A172 (cell line): ENCODE measurements at regions not wholly inside any gene's neighbourhood (a gene's known extent, or its start where the extent isn't known, plus 50 kb on each side); places are given as distances from the start of the nearest gene placed in this dataset.
"Not testable (repeated sequence)": the region's sequence is repeated elsewhere in the genome, so short reads cannot be mapped to it uniquely, and the experiment has no call there.

ENCODE experiments used
- DNase-seq: peaks from one replicate; pipeline ENCODE4 v3.0.0-alpha.2; 2015; ENCODE audit warnings: low spot score

GRCh38 chr12:105878964-105879363, 259.8 kb downstream of the NUAK1 start:
- DNase-seq, result no peak

GRCh38 chr12:105880824-105881388, 257.8 kb downstream of the NUAK1 start:
- no peak for DNase-seq

GRCh38 chr12:105882404-105882803, 256.4 kb downstream of the NUAK1 start:
- DNase-seq, result no peak

GRCh38 chr12:105887131-105887530, 251.6 kb downstream of the NUAK1 start:
- DNase-seq, result no peak

GRCh38 chr12:105888696-105889095, 250.1 kb downstream of the NUAK1 start:
- DNase-seq, result no peak

- DNase-seq, result no peak
Observed at GRCh38 chr12:105892362-105892910, 246.3 kb downstream of the NUAK1 start.

GRCh38 chr12:105895197-105895832, 243.4 kb downstream of the NUAK1 start:
- not testable (repeated sequence) for DNase-seq

- no peak for DNase-seq
Observed at GRCh38 chr12:105897311-105897725, 241.4 kb downstream of the NUAK1 start.

GRCh38 chr12:105898271-105898670, 240.5 kb downstream of the NUAK1 start:
- not testable (repeated sequence) for DNase-seq

- no peak for DNase-seq
Observed at GRCh38 chr12:105899589-105899988, 239.2 kb downstream of the NUAK1 start.

- no peak for DNase-seq
Observed at GRCh38 chr12:105906561-105906960, 232.2 kb downstream of the NUAK1 start.

GRCh38 chr12:105907982-105908381, 230.8 kb downstream of the NUAK1 start:
- no peak for DNase-seq

- no peak for DNase-seq
Observed at GRCh38 chr12:105910030-105910429, 228.7 kb downstream of the NUAK1 start.

- DNase-seq, result peak; percentile 14
Observed at GRCh38 chr12:105911966-105912365, 226.8 kb downstream of the NUAK1 start.

GRCh38 chr12:105912882-105913678, 225.7 kb downstream of the NUAK1 start:
- DNase-seq, result no peak

- no peak for DNase-seq
Observed at GRCh38 chr12:105915997-105916759, 222.6 kb downstream of the NUAK1 start.

GRCh38 chr12:105916760-105917039, 222.1 kb downstream of the NUAK1 start:
- no peak for DNase-seq

GRCh38 chr12:105920161-105920684, 218.5 kb downstream of the NUAK1 start:
- no peak for DNase-seq

GRCh38 chr12:105921055-105921454, 217.7 kb downstream of the NUAK1 start:
- DNase-seq, result no peak

GRCh38 chr12:105921872-105922669, 216.7 kb downstream of the NUAK1 start:
- DNase-seq, result no peak

- DNase-seq, result peak; percentile 72
Observed at GRCh38 chr12:105922670-105923102, 216.1 kb downstream of the NUAK1 start.
